ENCODE measurements at regions not wholly inside any gene's neighbourhood (a gene's known extent, or its start where the extent isn't known, plus 50 kb on each side); places are given as distances from the start of the nearest gene placed in this dataset.
"Not testable (repeated sequence)": the region's sequence is repeated elsewhere in the genome, so short reads cannot be mapped to it uniquely, and the experiment has no call there.

DNA sequence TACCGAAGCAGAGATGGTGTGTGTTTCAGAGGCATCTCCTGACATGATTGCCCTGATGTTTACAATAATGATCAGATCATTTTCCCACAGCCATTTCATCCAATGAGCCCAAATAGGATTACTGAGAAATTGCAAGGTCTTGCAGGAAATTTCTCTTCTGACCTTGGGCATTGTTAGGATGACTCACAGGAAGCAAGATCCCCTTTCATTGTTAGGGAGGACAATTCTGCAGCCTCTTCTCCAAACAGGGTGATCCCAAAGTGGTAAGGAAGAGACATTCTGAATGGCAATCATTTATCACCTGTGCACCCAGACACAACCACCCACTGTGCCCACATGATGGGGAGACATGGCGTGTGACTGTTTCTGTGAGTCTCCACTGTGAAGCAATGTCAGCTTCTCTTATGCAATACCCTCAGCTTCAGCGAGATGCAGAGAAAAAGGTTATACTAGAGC is 306.7 kb upstream of the XYLT1 start:
- DNase-seq = no peak

GRCh38 chr16:17776888-17777287 is 306.1 kb upstream of the XYLT1 start:
- DNase-seq = no peak

- DNase-seq = no peak
These were observed 305.7 kb upstream of the XYLT1 start for GRCh38 chr16:17776465-17776864.

DNA sequence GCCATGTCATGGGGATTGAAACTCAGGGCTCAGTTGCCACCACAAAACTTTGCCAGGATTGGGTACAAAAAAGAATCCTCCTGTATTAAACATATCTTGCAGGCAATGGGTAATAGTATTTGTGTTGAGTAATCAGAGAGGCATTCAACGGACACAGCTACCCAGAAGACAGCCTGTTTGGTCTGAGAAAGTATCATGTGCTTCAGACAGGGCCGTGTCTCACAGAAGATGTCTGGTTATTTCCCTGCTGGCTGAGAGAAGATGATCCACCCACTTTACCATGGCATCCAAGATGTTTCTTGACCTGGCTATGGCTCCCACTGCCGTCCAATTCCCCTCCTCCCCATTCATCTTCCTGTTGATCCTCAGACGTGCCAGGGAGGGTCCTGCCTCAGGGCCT is 304.3 kb upstream of the XYLT1 start:
- DNase-seq = no peak

GRCh38 chr16:17773698-17774101 is 302.9 kb upstream of the XYLT1 start:
- no peak for DNase-seq

DNA sequence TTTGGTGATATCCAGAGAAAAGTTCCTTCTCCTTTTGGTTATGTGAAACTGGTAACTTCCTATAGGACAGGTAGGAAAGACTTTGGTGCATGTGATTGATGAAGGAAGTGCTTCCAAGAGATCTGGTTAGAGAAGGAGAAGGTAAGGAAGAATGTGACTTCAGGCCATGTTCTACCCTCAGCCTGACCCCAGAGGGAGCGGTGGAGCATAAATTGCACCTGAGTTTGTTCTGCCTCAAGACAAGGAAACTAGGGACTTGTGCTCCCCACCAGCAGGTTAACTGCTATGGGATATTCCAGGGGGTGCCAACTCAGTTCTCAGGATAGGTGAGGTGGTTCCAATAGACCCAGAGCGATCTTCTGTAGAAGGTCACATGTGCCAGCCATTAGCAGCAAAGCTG is 299.3 kb upstream of the XYLT1 start:
- no peak for DNase-seq

DNA sequence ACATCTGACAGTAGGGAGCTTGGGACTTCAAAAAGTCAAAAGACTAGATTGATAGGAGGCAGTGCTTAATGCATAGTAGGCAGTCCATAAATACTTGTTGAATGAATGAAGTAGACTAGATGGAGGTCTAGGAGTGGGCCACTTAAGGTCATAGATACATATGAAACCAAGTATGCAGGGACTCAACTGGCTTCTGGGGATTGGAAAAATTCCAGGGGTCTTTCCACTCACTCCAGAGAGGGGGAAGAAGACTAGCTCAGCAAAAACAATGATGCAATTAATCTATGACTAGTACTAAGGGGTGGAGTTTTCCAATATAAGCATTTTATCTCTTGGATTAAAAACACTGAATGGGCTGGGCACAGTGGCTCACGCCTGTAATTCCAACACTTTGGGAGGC is 298.3 kb upstream of the XYLT1 start:
- DNase-seq = no peak

DNA sequence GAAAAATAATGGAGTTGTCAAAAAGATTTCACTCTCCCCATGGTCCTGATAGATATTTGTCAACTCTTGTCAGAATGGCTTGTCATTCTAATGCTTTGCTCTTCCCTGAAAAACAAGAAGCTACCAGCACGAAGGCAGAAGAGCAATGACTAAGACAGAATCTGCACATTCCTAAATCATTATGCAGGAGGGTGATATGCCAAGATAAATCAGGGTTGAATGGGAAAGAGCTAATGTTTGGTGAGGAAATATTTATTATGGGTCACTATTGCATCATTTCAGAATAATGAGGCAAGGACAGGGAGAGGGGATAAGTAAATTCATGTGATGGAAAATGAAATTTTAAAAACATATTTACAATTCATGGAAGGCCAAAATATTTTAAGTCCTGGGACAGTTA is 297.5 kb upstream of the XYLT1 start:
- no peak for DNase-seq

- no peak for DNase-seq
These were observed 295.3 kb upstream of the XYLT1 start for GRCh38 chr16:17766012-17766411.

GRCh38 chr16:17759451-17760390 is 289.0 kb upstream of the XYLT1 start:
- DNase-seq = no peak

- no peak for DNase-seq
These were observed 287.0 kb upstream of the XYLT1 start for GRCh38 chr16:17757808-17758207.

DNA sequence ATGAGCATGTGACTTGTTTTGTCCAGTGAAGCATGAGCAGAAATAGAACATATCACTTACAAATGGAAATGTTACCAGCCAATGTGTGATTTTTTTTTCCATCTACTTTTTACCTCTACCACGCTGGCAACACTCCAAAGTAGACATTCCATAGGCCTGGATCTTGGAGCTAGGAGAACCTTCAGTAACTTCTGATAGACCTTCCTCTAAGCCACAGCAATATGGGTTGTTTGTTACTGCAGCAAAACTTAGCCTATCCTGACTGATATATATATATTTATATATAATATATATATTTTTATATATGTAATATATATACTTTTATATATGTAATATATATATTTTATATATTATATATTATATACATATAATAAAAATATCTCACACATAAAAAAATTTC is 284.4 kb upstream of the XYLT1 start:
- no peak for DNase-seq

- DNase-seq = no peak
These were observed 282.7 kb upstream of the XYLT1 start for GRCh38 chr16:17753434-17753833.

GRCh38 chr16:17749706-17750105 is 278.9 kb upstream of the XYLT1 start:
- no peak for DNase-seq

- DNase-seq = no peak
These were observed 277.4 kb upstream of the XYLT1 start for GRCh38 chr16:17748044-17748719.

DNA sequence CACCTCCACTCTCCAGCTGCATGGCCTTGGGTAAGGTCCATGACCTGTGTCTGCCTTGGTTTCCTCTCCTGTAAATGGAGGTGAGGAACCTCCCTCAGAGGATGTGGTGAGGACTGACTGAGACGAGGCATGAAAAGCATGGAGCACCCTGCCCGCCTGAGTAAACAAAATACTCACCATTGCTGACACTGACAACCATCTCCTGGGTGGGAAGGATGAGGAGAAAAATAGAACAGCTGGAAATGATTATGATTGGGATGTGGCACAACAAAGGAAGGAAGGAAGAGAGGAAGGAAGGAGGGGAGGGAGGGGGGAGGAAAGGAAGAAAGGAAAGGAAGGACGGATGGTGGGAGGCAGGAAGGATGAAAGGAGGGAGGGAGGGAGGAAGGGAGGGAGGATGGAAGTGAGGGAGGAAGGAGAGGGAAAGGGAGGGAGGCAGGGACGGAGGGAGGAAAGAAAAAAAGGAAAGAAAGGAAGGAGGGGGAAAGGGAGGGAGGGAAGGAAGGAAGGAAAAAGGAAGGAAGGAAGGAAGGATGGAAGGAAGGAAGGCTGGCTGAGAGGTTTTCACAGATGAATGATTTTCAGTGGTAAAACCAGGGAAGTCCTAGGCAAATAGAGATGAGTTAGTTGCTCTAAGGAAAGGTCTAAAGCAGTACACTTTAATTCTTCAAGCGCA is 276.5 kb upstream of the XYLT1 start:
- no peak for DNase-seq

DNA sequence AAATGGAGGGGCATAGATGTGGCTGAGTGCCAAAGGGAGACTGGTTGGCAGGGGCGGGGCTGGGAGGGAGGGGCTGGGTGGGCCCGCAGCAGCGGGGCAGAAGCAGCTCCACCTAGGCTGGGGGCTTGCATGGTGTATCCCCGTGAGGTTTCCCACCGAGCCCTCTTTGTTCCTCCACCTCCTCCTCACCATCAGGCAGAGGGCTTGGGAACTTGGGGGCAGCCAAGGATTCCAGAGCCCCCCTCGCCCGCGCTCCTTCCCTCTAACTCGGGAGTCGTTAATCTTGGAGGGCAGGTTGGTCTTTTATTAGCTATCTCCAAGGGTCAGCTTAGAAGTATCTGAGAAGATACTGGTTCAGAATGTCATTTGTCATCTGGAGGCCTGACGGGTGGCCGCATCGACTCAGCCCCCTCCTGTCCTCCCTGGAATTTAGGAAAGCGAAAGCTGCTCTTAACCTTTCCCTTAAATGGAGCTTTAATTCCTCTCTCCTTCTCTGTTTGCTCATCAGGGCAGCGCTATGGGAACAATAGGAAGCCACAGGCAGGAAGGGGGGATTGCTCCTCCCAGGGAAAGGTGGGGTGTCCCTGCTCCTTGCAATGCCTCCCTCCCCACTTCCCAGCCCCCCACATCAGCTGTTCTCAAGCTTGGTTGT is 274.3 kb upstream of the XYLT1 start:
- no peak for DNase-seq

DNA sequence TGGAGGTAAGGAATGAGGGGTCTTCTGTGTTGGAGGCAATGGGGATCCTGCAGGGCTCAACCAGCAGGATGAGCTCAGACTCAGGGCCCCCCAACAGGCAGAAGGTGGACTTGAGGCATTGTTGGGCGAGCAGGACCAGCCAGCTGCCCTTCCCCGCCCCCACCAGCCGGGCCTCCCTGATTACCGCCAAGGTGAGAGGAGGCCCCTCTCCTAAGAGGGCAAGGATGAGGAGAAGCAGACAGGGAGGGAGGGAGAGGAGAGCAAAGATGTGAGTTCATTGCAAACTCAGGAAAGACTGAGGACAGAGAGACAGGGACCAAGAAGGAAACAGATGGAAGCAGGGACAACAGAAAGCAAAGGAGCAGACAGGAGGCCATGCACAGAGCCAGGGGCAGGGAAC is 272.8 kb upstream of the XYLT1 start:
- no peak for DNase-seq

DNA sequence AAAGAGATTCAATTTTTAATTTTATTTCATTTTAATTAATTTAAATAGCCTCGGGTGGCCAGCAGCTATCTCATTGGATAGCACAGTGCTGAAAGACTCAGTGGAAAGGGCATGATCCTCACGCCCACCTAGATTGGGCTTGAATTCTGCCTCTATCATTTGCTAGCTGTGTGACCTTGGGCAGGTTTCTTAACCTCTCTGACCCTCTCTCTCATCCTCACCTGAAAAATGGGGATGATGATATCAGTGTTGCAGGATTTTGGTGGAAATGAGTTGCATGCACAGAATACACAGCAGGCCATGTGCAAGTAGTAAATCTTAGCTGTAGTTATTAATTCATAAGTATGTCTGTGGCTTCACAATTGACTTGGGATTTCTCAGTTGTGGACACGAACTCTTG is 272.4 kb upstream of the XYLT1 start:
- no peak for DNase-seq

- DNase-seq = not testable (repeated sequence)
These were observed 264.3 kb upstream of the XYLT1 start for GRCh38 chr16:17735099-17735498.

- DNase-seq = no peak
These were observed 259.1 kb upstream of the XYLT1 start for GRCh38 chr16:17729820-17730219.

DNA sequence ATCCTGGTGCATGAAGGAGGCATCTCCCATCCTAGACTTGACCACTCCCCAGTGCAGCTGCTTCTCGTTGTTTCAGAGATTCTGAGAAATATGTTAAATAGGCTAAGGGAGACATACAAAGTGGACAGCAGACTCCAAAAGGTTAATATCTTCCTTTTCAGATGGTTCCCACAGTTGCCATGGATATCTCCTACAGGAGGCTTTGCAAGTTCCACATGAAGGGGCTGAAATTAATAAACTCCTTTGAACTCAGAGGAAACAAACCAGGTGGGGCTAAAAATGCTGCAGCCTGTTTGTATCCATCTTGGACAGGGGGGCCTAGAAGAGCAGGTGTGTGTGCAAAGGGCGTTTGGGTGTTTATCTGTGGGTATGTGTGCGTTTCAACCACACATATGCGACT is 257.4 kb upstream of the XYLT1 start:
- DNase-seq = no peak

- no peak for DNase-seq
These were observed 253.6 kb upstream of the XYLT1 start for GRCh38 chr16:17724242-17724898.

Measured in activated CD4-positive, alpha-beta T cell treated with anti-CD3 and anti-CD28 coated beads, Interleukin-2, amount 50 U/mL, for 4 hours (primary cell).